HepG2 (cell line): ENCODE measurements at regions not wholly inside any gene's neighbourhood (a gene's known extent, or its start where the extent isn't known, plus 50 kb on each side); places are given as distances from the start of the nearest gene placed in this dataset.

Experiments used
- ATAC-seq: fragments of 200-7000 bp; cut with Tn5 transposase; 3 replicates; pipeline ENCODE4 v1.9.1; 2020; ENCODE audit warnings: mild to moderate bottlenecking, moderate library complexity
- BruUV-seq: library from RNA; stranded (reverse); fragments of 400-500 nt; replicated peaks from 2 replicates; lab custom pipeline; 2021; lab: Mats Ljungman, UMichigan
- CTCF ChIA-PET: fragments of 300-600 bp; formaldehyde crosslinking; extraction: SDS; loops from one replicate; lab custom pipeline; 2021; ENCODE audit warnings: low total read pairs, inconsistent platforms, low intra/inter-chr PET ratio; lab: Yijun Ruan, JAX
- POLR2A ChIA-PET: fragments of 350-600 bp; sonication (Branson Sonifier 250); formaldehyde crosslinking; loops from one replicate; lab custom pipeline; 2020; ENCODE audit warnings: antibody characterized with exemption, inconsistent platforms; lab: Yijun Ruan, JAX
- DNase-seq: peaks from one replicate; pipeline ENCODE4 v3.0.0-alpha.2; 2015; ENCODE audit warnings: low spot score
- FAIRE-seq: peaks from 3 replicates; lab custom pipeline; 2011; peaks lifted over from hg19 to GRCh38; lab: Jason Lieb, UNC
- H2AFZ ChIP-seq: one replicate; pipeline ENCODE4 v1.6.1; 2011; ENCODE audit warnings: low read length, inconsistent platforms
- H3K27ac ChIP-seq: fragments of 300-600 bp; 3 replicates; pipeline ENCODE4 v1.8.0; 2011; ENCODE audit warnings: mixed run types, mild to moderate bottlenecking, mixed read lengths, low read length, inconsistent platforms; ENCODE audit not compliant: insufficient read depth; ENCODE audit errors: extremely low read length
- H3K27me3 ChIP-seq, 2 experiments: fragments of 200-600 bp in 1 of 2; 2 replicates in 1 of 2; 3 replicates in 1 of 2; pipeline versions ENCODE4 v1.6.0 to v1.8.0; 2011; ENCODE audit warnings: low read length in 2 of 2, mild to moderate bottlenecking in 2 of 2, moderate library complexity in 2 of 2, inconsistent platforms in 1 of 2; ENCODE audit not compliant: insufficient read depth in 2 of 2, control insufficient read depth in 1 of 2
- H3K36me3 ChIP-seq, 2 experiments: fragments of 200-600 bp in 1 of 2; replicated peaks in 1 of 2; 2 replicates in 1 of 2; 3 replicates in 1 of 2; pipeline versions ENCODE4 v1.5.1 to v1.8.0; 2011; ENCODE audit warnings: low read length in 2 of 2, inconsistent platforms in 1 of 2; ENCODE audit not compliant: insufficient read depth in 2 of 2, control insufficient read depth in 1 of 2
- H3K4me1 ChIP-seq: 2 replicates; pipeline ENCODE4 v1.5.1; 2012; ENCODE audit warnings: low read length, inconsistent platforms; ENCODE audit not compliant: insufficient read depth
- H3K4me2 ChIP-seq: 2 replicates; pipeline ENCODE4 v1.6.0; 2011; ENCODE audit warnings: low read depth, low read length, inconsistent platforms
- H3K4me3 ChIP-seq, 3 experiments: fragments of 200-600 bp in 1 of 3; sonication (generic), shearing (Covaris generic) in 1 of 3; replicated peaks in 1 of 3; 2 replicates each; pipeline ENCODE4 v1.5.1; 2011 to 2016; ENCODE audit warnings: low read length in 3 of 3, inconsistent platforms in 2 of 3, low read depth in 2 of 3, mild to moderate bottlenecking in 2 of 3, control low read depth in 1 of 3, mixed read lengths in 1 of 3; ENCODE audit not compliant: insufficient read depth in 1 of 3
- H3K79me2 ChIP-seq: one replicate; pipeline ENCODE4 v1.6.1; 2011; ENCODE audit warnings: low read length, inconsistent platforms; ENCODE audit not compliant: insufficient read depth
- H3K9ac ChIP-seq: 2 replicates; pipeline ENCODE4 v1.6.0; 2011; ENCODE audit warnings: mild to moderate bottlenecking, low read depth, low read length, inconsistent platforms; ENCODE audit not compliant: insufficient read depth
- H3K9me3 ChIP-seq: 2 replicates; pipeline ENCODE4 v1.5.1; 2012; ENCODE audit warnings: mild to moderate bottlenecking, low read length
- H4K20me1 ChIP-seq: 2 replicates; pipeline ENCODE4 v1.6.0; 2011; ENCODE audit warnings: inconsistent platforms, mild to moderate bottlenecking, low read length, moderate library complexity; ENCODE audit not compliant: insufficient read depth
- DR1 ChIP-seq: sonication (generic); formaldehyde crosslinking; IDR thresholded peaks from 2 replicates; pipeline ENCODE4 v1.8.0; 2021; ENCODE audit warnings: mild to moderate bottlenecking, missing genetic modification reagents, inconsistent platforms
- EED ChIP-seq: sonication (generic); formaldehyde crosslinking; IDR thresholded peaks from 2 replicates; pipeline ENCODE4 v1.5.0; 2020; ENCODE audit warnings: mild to moderate bottlenecking, missing genetic modification reagents
- GATAD2A ChIP-seq: IDR thresholded peaks from 2 replicates; pipeline ENCODE4 v1.6.1; 2016
- HNRNPUL1 ChIP-seq: fragments of 200-400 bp; formaldehyde crosslinking; IDR thresholded peaks from 2 replicates; pipeline ENCODE4 v1.6.1; 2017; ENCODE audit warnings: low read depth, mild to moderate bottlenecking, low read length, moderate library complexity
- LCORL ChIP-seq, 2 experiments: fragments of 450-650 bp in 1 of 2; sonication (generic) in 1 of 2; formaldehyde crosslinking in 1 of 2; IDR thresholded peaks; 2 replicates each; pipeline versions ENCODE4 v1.5.0 to v1.6.1; 2017 to 2020; ENCODE audit warnings: antibody characterized with exemption in 1 of 2, missing genetic modification reagents in 1 of 2
- MTA3 ChIP-seq: sonication (generic); formaldehyde crosslinking; IDR thresholded peaks from 2 replicates; pipeline ENCODE4 v1.4.0; 2020; ENCODE audit warnings: missing genetic modification reagents
- REXO4 ChIP-seq: sonication (generic); formaldehyde crosslinking; IDR thresholded peaks from 2 replicates; pipeline ENCODE4 v1.8.0; 2022; ENCODE audit warnings: missing genetic modification reagents, mild to moderate bottlenecking, borderline replicate concordance
- XBP1 ChIP-seq: sonication (generic); formaldehyde crosslinking; IDR thresholded peaks from 2 replicates; pipeline ENCODE4 v1.5.0; 2020; ENCODE audit warnings: missing genetic modification reagents
- ZBTB4 ChIP-seq: sonication (generic); formaldehyde crosslinking; IDR thresholded peaks from 2 replicates; pipeline ENCODE4 v1.4.0; 2020; ENCODE audit warnings: missing genetic modification reagents, mild to moderate bottlenecking, borderline replicate concordance
- ZMYM2 ChIP-seq: sonication (generic); formaldehyde crosslinking; IDR thresholded peaks from 2 replicates; pipeline ENCODE4 v1.8.0; 2022; ENCODE audit warnings: mild to moderate bottlenecking, missing genetic modification reagents
- ZNF124 ChIP-seq: sonication (generic); formaldehyde crosslinking; IDR thresholded peaks from 2 replicates; pipeline ENCODE4 v1.4.0; 2020; ENCODE audit warnings: missing genetic modification reagents
- ZNF260 ChIP-seq: sonication (generic); formaldehyde crosslinking; IDR thresholded peaks from 2 replicates; pipeline ENCODE4 v1.4.0; 2020; ENCODE audit warnings: missing genetic modification reagents, low read depth, mild to moderate bottlenecking, borderline replicate concordance
- ZNF3 ChIP-seq: IDR thresholded peaks from 2 replicates; pipeline ENCODE4 v1.7.0; 2017; ENCODE audit warnings: inconsistent platforms
- ZNF33B ChIP-seq: sonication (generic); formaldehyde crosslinking; IDR thresholded peaks from 2 replicates; pipeline ENCODE4 v1.5.1; 2020; ENCODE audit warnings: mild to moderate bottlenecking, missing genetic modification reagents
- ZNF34 ChIP-seq: sonication (generic); formaldehyde crosslinking; IDR thresholded peaks from 2 replicates; pipeline ENCODE4 v1.4.0; 2020; ENCODE audit warnings: mild to moderate bottlenecking, missing genetic modification reagents, borderline replicate concordance
- ZNF704 ChIP-seq: sonication (generic); formaldehyde crosslinking; IDR thresholded peaks from 2 replicates; pipeline ENCODE4 v1.8.1; 2023; ENCODE audit warnings: mild to moderate bottlenecking, inconsistent platforms, moderate library complexity, missing genetic modification reagents, borderline replicate concordance
- ZNF777 ChIP-seq: sonication (generic); formaldehyde crosslinking; IDR thresholded peaks from 2 replicates; pipeline ENCODE4 v1.4.0; 2020; ENCODE audit warnings: missing genetic modification reagents
- in situ Hi-C: cut with HindIII; loops from 2 replicates; pipeline ENCODE4 v1.10.0; 2017; ENCODE audit warnings: low pct_unique_long_range_greater_than_20kb; ENCODE audit not compliant: extremely low pct_ligation_motif_present
- intact Hi-C: fragments of 100-400 bp; cut with micrococcal nuclease; formaldehyde crosslinking; loops from one replicate; pipeline ENCODE4 v1.10.0; 2022; ENCODE audit not compliant: unreplicated experiment

DNA sequence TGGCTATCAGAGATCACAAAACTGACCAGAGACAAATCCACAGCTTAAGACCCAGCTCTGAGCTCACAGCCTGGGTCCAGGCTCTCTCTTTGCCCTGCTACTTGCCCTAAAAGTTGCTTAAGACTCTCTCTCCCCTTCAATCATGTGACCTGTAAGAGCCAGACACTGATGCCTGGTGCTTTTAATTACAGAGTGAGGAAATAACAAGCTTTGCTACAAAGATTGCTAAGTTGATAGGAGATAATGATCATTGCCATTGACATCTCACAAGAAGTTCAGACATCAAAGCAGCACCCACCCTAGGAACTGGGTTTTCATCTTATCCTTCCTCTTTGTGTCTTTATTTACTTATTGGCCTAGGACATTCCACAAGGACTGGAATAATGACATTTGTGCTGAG, 125.9 kb upstream of the CD93 start:
- DNase-seq (no peak), FAIRE-seq (no peak), ATAC-seq (no peak)
- no TSS peak for BruUV-seq
- H3K4me3 ChIP-seq: no peak overlapping the region
- ChIA-PET CTCF (no interaction called here), POLR2A (no interaction called here)
- no peaks in the 10 kb centered on the region for H3K27me3 ChIP-seq
- TF ChIP-seq GATAD2A (no peak), MTA3 (no peak), ZNF124 (CRISPR knock-in tag) (no peak), ZNF33B (no peak), EED (CRISPR knock-in tag) (no peak), ZBTB4 (CRISPR knock-in tag) (no peak), DR1 (no peak), ZNF34 (no peak), ZMYM2 (CRISPR knock-in tag) (no peak), REXO4 (CRISPR knock-in tag) (no peak), HNRNPUL1 (no peak), ZNF260 (CRISPR knock-in tag) (no peak), XBP1 (no peak), ZNF3 (CRISPR knock-in tag) (no peak), ZNF704 (CRISPR knock-in tag) (no peak), LCORL (IDR thresholded peaks at IDR 0.05) (no peak), LCORL (CRISPR knock-in tag; IDR thresholded peaks at IDR 0.05) (no peak), ZNF777 (CRISPR knock-in tag) (no peak)
- in situ Hi-C loops: no loop called here
- H3K9me3 ChIP-seq: no peaks in the 10 kb centered on the region
- no peak overlapping the region for H3K9ac ChIP-seq
- no peaks in the 10 kb centered on the region for H3K79me2 ChIP-seq
- H3K27ac ChIP-seq: no peak overlapping the region
- no peak overlapping the region for H2AFZ ChIP-seq
- intact Hi-C loops: no loop called here
- no peak overlapping the region for H3K4me2 ChIP-seq
- H3K4me1 ChIP-seq: no peaks in the 10 kb centered on the region
- no peaks in the 10 kb centered on the region for H3K36me3 ChIP-seq
- no peaks in the 10 kb centered on the region for H4K20me1 ChIP-seq
